ENCODE measurements at regions not wholly inside any gene's neighbourhood (a gene's known extent, or its start where the extent isn't known, plus 50 kb on each side); places are given as distances from the start of the nearest gene placed in this dataset.

DNA sequence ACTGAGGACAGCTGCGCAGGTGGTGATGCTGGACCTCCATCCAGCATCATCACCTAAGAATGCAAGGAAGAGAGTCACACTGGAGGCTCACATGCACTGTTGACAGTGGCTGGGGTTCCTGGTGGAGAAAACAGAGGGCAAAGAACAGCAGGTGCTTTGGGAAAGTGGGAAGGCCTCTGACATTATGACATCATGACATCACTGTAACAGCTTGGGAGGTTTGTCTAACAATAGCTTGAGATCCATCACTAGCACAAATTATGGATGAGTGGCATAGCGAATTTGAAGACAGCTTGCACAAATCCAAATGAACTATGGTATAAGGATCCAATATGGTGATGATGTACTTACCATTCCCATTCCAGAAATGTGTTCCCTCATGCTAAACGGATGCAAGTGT, 226.5 kb upstream of the MPHOSPH6 start:
- TF ChIP-seq FOS (IDR thresholded peaks at IDR 0.05; ENCODE audit: borderline replicate concordance, insufficient read depth, low read length) (no peak), POLR2AphosphoS5 (IDR thresholded peaks at IDR 0.05; ENCODE audit: insufficient read depth, low read depth, low read length) (no peak)
- TF ChIP-seq, protein P1, sequence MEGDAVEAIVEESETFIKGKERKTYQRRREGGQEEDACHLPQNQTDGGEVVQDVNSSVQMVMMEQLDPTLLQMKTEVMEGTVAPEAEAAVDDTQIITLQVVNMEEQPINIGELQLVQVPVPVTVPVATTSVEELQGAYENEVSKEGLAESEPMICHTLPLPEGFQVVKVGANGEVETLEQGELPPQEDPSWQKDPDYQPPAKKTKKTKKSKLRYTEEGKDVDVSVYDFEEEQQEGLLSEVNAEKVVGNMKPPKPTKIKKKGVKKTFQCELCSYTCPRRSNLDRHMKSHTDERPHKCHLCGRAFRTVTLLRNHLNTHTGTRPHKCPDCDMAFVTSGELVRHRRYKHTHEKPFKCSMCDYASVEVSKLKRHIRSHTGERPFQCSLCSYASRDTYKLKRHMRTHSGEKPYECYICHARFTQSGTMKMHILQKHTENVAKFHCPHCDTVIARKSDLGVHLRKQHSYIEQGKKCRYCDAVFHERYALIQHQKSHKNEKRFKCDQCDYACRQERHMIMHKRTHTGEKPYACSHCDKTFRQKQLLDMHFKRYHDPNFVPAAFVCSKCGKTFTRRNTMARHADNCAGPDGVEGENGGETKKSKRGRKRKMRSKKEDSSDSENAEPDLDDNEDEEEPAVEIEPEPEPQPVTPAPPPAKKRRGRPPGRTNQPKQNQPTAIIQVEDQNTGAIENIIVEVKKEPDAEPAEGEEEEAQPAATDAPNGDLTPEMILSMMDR (IDR thresholded peaks at IDR 0.05; ENCODE audit: extremely low read depth in 1 of 2, insufficient read depth in 1 of 2, low read depth in 1 of 2, low read length in 2 of 2): no peak
- TF ChIP-seq, protein P2, sequence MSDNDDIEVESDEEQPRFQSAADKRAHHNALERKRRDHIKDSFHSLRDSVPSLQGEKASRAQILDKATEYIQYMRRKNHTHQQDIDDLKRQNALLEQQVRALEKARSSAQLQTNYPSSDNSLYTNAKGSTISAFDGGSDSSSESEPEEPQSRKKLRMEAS (IDR thresholded peaks at IDR 0.05; ENCODE audit: insufficient read depth, insufficient read length): no peak

Measured in endothelial cell of umbilical vein (primary cell).